Transverse colon (tissue), 4 donors: ENCODE measurements at regions not wholly inside any gene's neighbourhood (a gene's known extent, or its start where the extent isn't known, plus 50 kb on each side); places are given as distances from the start of the nearest gene placed in this dataset.

Experiments used
- DNase-seq: peaks from one replicate; pipeline ENCODE4 v3.0.0-alpha.2; 2019
- H3K27ac ChIP-seq, 4 donors: fragments of 200-600 bp; sonication (generic); 2 replicates each; pipeline ENCODE4 v1.5.1; 2016 to 2018; ENCODE audit warnings: inconsistent platforms in 4 of 4
- H3K27me3 ChIP-seq: fragments of 200-600 bp; sonication (generic); 2 replicates; pipeline ENCODE4 v1.5.1; 2017; ENCODE audit warnings: inconsistent platforms
- H3K36me3 ChIP-seq, 4 donors: fragments of 200-600 bp; sonication (generic); 2 replicates each; pipeline ENCODE4 v1.5.1; 2017 to 2019; ENCODE audit warnings: inconsistent platforms in 4 of 4
- H3K4me1 ChIP-seq, 4 donors: fragments of 200-600 bp; sonication (generic); 2 replicates each; pipeline ENCODE4 v1.5.1; 2017 to 2020; ENCODE audit warnings: inconsistent platforms in 4 of 4
- H3K4me3 ChIP-seq, 4 donors: fragments of 200-600 bp; sonication (generic); 1 replicate in 1 of 4; 2 replicates in 3 of 4; pipeline versions ENCODE4 v1.5.1 to v1.6.1; 2017 to 2019; ENCODE audit warnings: inconsistent platforms in 4 of 4
- H3K9me3 ChIP-seq, 2 donors: fragments of 200-600 bp; sonication (generic); 2 replicates each; pipeline ENCODE4 v1.5.1; 2017 to 2019; ENCODE audit warnings: inconsistent platforms in 2 of 2
- EP300 ChIP-seq: sonication (generic); formaldehyde crosslinking; IDR thresholded peaks from one replicate; pipeline ENCODE4 v1.6.1; 2017; ENCODE audit warnings: antibody characterized with exemption, low read depth
- POLR2A ChIP-seq: fragments of 450-650 bp; IDR thresholded peaks from one replicate; pipeline ENCODE4 v1.6.1; 2016; ENCODE audit warnings: antibody characterized with exemption, mild to moderate bottlenecking, moderate library complexity
- POLR2AphosphoS5 ChIP-seq, 3 donors: sonication (generic); formaldehyde crosslinking; IDR thresholded peaks; one replicate each; pipeline ENCODE4 v1.6.1; 2016; ENCODE audit warnings: antibody characterized with exemption in 3 of 3
- WGBS, 2 donors: methylation state at CpG; one replicate each; pipeline ENCODE4 v1.1.5; 2018; ENCODE audit warnings: low coverage in 1 of 2; 5-methylcytosine and 5-hydroxymethylcytosine counted together
- in situ Hi-C, 4 donors: fragments of 200-750 bp; cut with MboI; loops; one replicate each; pipeline versions ENCODE4 v1.15.0 to v1.15.1; 2017; ENCODE audit warnings: low sequenced_read_pairs in 3 of 4, low pct_ligation_motif_present in 1 of 4, low pct_unique_long_range_greater_than_20kb in 1 of 4
- intact Hi-C: fragments of 100-400 bp; cut with DNase I; formaldehyde crosslinking; loops from one replicate; pipeline ENCODE4 v1.15.1; 2023; ENCODE audit warnings: low total_unique reads
- TF ChIP-seq, protein P1 (sequence below), 5 experiments: fragments of 200-600 bp in 3 of 5; fragments of 450-650 bp in 2 of 5; sonication (generic) in 3 of 5; IDR thresholded peaks; 1 replicate in 2 of 5; 2 replicates in 3 of 5; pipeline ENCODE4 v1.5.1; 2016 to 2017; ENCODE audit warnings: antibody characterized with exemption in 5 of 5, inconsistent platforms in 3 of 5, mild to moderate bottlenecking in 2 of 5, moderate library complexity in 1 of 5

DNA sequence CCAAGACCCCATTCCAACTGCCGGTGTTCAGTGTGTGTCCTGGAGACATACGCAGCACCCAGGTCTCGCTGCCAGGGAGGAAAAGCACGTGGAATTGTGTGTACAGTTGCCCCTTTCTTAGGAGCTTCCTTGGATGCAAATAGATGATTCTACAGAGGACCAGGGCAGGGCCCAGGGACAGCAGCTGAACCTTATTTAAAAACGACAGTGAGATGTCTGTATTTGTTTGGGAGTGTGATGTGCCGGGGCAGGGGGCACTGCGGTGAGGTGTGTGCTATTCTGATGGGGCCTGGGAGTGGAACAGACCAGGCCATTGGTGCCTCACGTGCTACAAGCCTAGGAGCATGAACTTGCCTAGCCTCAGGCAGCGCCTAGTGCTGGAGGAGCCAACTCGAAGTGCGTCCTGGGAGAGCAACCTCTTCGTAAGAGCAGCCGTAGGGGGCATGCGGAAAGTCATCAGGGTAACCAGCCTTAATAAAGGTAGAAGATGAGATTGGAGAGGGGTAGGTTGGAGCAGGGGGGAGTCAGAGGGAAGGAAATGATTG is 98.3 kb upstream of the ESRRB start:
- WGBS, 2 donors, result 79 to 94% methylated on average over 9 to 14 of the region's 14 CpGs
- no peak overlapping the region for H3K27ac ChIP-seq
- DNase-seq, result no peak
- in situ Hi-C loops (no loop called here), intact Hi-C loops (no loop called here)
- no peaks in the 10 kb centered on the region for H3K4me1 ChIP-seq
- no peaks in the 10 kb centered on the region for H3K27me3 ChIP-seq
- no peak overlapping the region for H3K4me3 ChIP-seq
- no peaks in the 10 kb centered on the region for H3K36me3 ChIP-seq
- TF ChIP-seq EP300 (no peak), POLR2A (no peak), POLR2AphosphoS5 (IDR thresholded peaks at IDR 0.05) (no peak)
- TF ChIP-seq, protein P1, sequence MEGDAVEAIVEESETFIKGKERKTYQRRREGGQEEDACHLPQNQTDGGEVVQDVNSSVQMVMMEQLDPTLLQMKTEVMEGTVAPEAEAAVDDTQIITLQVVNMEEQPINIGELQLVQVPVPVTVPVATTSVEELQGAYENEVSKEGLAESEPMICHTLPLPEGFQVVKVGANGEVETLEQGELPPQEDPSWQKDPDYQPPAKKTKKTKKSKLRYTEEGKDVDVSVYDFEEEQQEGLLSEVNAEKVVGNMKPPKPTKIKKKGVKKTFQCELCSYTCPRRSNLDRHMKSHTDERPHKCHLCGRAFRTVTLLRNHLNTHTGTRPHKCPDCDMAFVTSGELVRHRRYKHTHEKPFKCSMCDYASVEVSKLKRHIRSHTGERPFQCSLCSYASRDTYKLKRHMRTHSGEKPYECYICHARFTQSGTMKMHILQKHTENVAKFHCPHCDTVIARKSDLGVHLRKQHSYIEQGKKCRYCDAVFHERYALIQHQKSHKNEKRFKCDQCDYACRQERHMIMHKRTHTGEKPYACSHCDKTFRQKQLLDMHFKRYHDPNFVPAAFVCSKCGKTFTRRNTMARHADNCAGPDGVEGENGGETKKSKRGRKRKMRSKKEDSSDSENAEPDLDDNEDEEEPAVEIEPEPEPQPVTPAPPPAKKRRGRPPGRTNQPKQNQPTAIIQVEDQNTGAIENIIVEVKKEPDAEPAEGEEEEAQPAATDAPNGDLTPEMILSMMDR (IDR thresholded peaks at IDR 0.05), result no peak
- H3K9me3 ChIP-seq, result no peaks in the 10 kb centered on the region

- in situ Hi-C loops, result no loop called here
- intact Hi-C loops, result no loop called here
- no peak overlapping the region for H3K27ac ChIP-seq
- no peak overlapping the region for H3K4me3 ChIP-seq
- WGBS, 2 donors, result 33 to 60% methylated on average over 1 to 3 of the region's 3 CpGs
- no peaks in the 10 kb centered on the region for H3K27me3 ChIP-seq
- no peaks in the 10 kb centered on the region for H3K36me3 ChIP-seq
- no peak for DNase-seq
- TF ChIP-seq POLR2A, result no peak
- TF ChIP-seq POLR2AphosphoS5 (IDR thresholded peaks at IDR 0.05), result no peak
- TF ChIP-seq, protein P1 (IDR thresholded peaks at IDR 0.05), result no peak
- no peak for TF ChIP-seq EP300
- H3K4me1 ChIP-seq, result no peaks in the 10 kb centered on the region
- no peaks in the 10 kb centered on the region for H3K9me3 ChIP-seq
These were observed 95.7 kb upstream of the ESRRB start for GRCh38 chr14:76280221-76280620.

GRCh38 chr14:76282581-76282980 is 93.4 kb upstream of the ESRRB start:
- Histone ChIP-seq H3K4me3 (no peak overlapping the region), H3K27ac (no peak overlapping the region), H3K36me3 (no peaks in the 10 kb centered on the region), H3K9me3 (no peaks in the 10 kb centered on the region), H3K27me3 (no peaks in the 10 kb centered on the region), H3K4me1 (no peaks in the 10 kb centered on the region)
- DNase-seq, result no peak
- no peak for TF ChIP-seq POLR2A
- no peak for TF ChIP-seq EP300
- TF ChIP-seq, protein P1 (IDR thresholded peaks at IDR 0.05), result no peak
- TF ChIP-seq POLR2AphosphoS5 (IDR thresholded peaks at IDR 0.05), result no peak
- intact Hi-C loops, result no loop called here
- in situ Hi-C loops, result no loop called here
- 64 to 71% methylated on average over 2 of the region's 2 CpGs for WGBS, 2 donors

GRCh38 chr14:76287063-76287462 is 88.9 kb upstream of the ESRRB start:
- no peak for DNase-seq
- Histone ChIP-seq H3K27ac (no peak overlapping the region), H3K4me3 (no peak overlapping the region), H3K36me3 (no peaks in the 10 kb centered on the region), H3K9me3 (no peaks in the 10 kb centered on the region), H3K27me3 (no peaks in the 10 kb centered on the region), H3K4me1 (no peaks in the 10 kb centered on the region)
- WGBS, 2 donors, result 89 to 100% methylated on average over 1 of the region's 1 CpG
- TF ChIP-seq EP300, result no peak
- TF ChIP-seq POLR2A, result no peak
- no peak for TF ChIP-seq POLR2AphosphoS5 (IDR thresholded peaks at IDR 0.05)
- TF ChIP-seq, protein P1 (IDR thresholded peaks at IDR 0.05), result no peak
- in situ Hi-C loops (no loop called here), intact Hi-C loops (no loop called here)
